ENCODE measurements at regions not wholly inside any gene's neighbourhood (a gene's known extent, or its start where the extent isn't known, plus 50 kb on each side); places are given as distances from the start of the nearest gene placed in this dataset.

DNA sequence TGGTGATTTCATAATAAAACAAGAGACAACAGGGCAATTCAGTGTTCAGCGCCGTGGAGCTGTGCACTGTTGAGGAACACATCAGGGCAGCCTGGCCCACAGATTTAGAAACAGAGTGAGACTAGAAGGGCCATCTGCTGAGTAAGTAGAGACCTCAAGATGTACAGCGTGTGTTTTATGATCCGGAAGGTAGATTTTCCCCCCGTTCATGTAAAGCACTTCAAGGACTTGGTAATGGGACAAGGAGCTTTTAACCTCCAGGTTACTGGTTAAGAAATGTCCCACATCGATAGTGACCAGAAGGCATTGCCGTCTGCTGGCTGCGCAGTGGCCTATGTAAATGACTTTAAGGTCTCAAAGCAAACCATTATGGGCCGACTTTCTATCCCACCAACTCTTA lies 1057.7 kb upstream of the EEF2KMT start:
- DNase-seq (ENCODE audit: low spot score): no peak
- no peak for TF ChIP-seq CTCF (IDR thresholded peaks at IDR 0.05; ENCODE audit: extremely low read depth, missing control alignments)

DNA sequence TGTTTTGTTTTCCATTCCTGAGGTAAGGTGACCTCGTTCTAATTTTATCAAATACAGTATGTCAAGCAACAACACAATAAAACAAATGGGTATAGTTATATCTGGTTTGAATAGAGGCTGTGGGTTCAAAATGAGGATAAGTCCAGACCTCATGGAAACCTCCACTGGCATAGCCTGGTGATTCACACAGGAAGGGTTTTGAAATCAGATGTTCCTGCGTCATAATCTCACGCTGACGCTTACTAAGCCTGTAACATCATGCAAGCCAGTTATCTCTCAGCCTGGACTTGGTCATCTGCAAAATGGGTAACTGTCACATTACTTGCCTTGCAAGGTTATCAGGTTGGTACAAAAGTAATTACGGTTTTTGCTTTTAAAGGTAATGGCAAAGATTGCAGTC lies 1056.3 kb upstream of the EEF2KMT start:
- DNase-seq (ENCODE audit: low spot score): no peak
- no peak for TF ChIP-seq CTCF (IDR thresholded peaks at IDR 0.05; ENCODE audit: extremely low read depth, missing control alignments)

- DNase-seq (ENCODE audit: low spot score): no peak
- TF ChIP-seq CTCF (IDR thresholded peaks at IDR 0.05; ENCODE audit: extremely low read depth, missing control alignments): no peak
Observed at GRCh38 chr16:6149031-6149430, 1051.4 kb upstream of the EEF2KMT start.

DNA sequence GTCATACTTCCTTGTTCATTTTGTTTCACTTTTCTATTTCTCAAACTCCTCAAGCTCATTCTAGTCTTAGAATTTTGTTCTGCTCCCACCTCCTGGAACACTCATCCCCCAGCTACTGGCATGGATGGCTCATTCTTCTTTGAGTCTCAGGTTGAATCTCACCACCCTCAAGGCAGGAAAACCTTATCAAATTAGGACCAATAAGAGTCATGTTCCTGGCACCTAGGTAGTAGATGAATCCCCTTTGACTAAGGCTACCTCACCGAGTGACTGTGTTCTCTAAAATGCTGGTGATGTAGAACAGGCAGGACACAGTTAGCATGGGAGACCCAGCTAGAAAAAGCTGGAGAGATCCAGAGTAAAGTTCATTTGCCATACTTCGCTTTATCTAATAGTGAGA lies 1050.8 kb upstream of the EEF2KMT start:
- TF ChIP-seq CTCF (IDR thresholded peaks at IDR 0.05; ENCODE audit: extremely low read depth, missing control alignments): no peak
- no peak for DNase-seq (ENCODE audit: low spot score)

- no peak for TF ChIP-seq CTCF (IDR thresholded peaks at IDR 0.05; ENCODE audit: extremely low read depth, missing control alignments)
- DNase-seq (ENCODE audit: low spot score): no peak
Observed at GRCh38 chr16:6146874-6147425, 1049.4 kb upstream of the EEF2KMT start.

- DNase-seq (ENCODE audit: low spot score): no peak
- no peak for TF ChIP-seq CTCF (IDR thresholded peaks at IDR 0.05; ENCODE audit: extremely low read depth, missing control alignments)
Observed at GRCh38 chr16:6146356-6146755, 1048.8 kb upstream of the EEF2KMT start.

DNA sequence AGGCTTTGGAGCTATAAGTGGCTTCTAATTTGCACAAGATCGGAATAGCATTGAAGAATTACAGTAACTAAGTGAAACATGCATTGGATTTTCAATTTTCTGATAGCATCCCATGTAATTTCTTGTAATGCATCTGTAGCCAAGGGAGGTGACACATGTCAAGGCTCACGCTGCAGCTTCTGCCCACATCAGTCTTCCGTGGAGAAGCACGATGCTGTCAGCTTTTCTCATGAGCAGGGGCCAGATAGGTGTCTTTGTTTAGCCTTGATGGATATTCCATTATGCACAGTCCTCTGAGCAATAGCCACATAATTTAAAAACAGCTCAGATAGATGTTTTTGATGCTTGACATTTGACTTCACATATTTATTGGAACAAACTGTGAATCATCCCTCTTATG lies 1046.9 kb upstream of the EEF2KMT start:
- TF ChIP-seq CTCF (IDR thresholded peaks at IDR 0.05; ENCODE audit: extremely low read depth, missing control alignments): no peak
- no peak for DNase-seq (ENCODE audit: low spot score)

Data from GM20000 (cell line).